ENCODE measurements at regions not wholly inside any gene's neighbourhood (a gene's known extent, or its start where the extent isn't known, plus 50 kb on each side); places are given as distances from the start of the nearest gene placed in this dataset.

DNA sequence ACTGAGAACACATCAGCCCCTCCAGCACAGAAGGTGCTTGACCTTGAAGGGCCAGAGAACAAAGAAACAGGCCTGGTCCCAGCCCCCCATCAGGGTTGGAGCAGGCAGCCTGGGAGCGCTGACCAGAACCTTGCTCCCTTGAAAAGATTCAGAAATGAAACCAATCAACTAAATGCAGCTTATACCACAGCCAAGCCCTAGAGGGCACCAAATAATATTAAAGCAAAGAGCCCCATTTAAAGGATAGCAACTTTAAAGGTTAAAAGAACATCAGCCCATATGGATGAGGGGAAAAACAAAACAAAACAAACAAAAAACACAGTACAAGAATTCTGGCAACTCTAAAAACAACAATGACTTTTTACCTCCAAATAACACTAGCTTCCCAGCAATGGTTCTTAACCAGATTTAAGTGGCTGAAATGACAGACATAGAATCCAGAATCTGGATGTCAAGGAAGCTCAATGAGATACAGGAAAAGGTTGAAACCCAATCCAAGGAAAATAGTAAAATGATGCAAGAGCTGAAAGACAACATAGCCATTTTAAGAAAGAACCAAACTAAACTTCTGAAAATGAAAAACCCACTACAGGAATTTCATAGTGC is 471.9 kb downstream of the MTRR start:
- H3K9me3 ChIP-seq (ENCODE audit: low read length), result peaks cover 54% of the 10 kb centered on the region
- H3K9ac ChIP-seq (ENCODE audit: insufficient read depth, low read depth, low read length), result no peak overlapping the region
- H3K4me3 ChIP-seq (replicated peaks in 1 of 3; ENCODE audit: insufficient read depth in 1 of 3, low read depth in 2 of 3, low read length in 3 of 3), result no peak overlapping the region
- ChIA-PET CTCF (ENCODE audit: low intra/inter-chr PET ratio, low total read pairs) (no interaction called here), POLR2A (no interaction called here)
- H3K4me2 ChIP-seq (ENCODE audit: low read depth, low read length), result no peak overlapping the region
- in situ Hi-C loops (cut with HindIII; ENCODE audit: extremely low pct_ligation_motif_present, low pct_unique_long_range_greater_than_20kb) (no loop called here), intact Hi-C loops (cut with micrococcal nuclease; ENCODE audit: unreplicated experiment) (no loop called here)
- H3K79me2 ChIP-seq (ENCODE audit: insufficient read depth, low read length), result no peaks in the 10 kb centered on the region
- DNase-seq (ENCODE audit: low spot score), result peak; percentile 3
- no peak for FAIRE-seq
- no peak overlapping the region for H3K27ac ChIP-seq (ENCODE audit: extremely low read length, insufficient read depth, low read length)
- H4K20me1 ChIP-seq (ENCODE audit: insufficient read depth, low read length), result no peaks in the 10 kb centered on the region
- peak; percentile 57; the same call in 2 of the 3 replicates for ATAC-seq
- WGBS (ENCODE audit: low lambda C conversion rate), result 25% methylated on average over 1 of the region's 1 CpG
- TF ChIP-seq GTF2F1 (IDR thresholded peaks at IDR 0.05; ENCODE audit: low read length), result no peak
- TF ChIP-seq CHCHD3 (CRISPR knock-in tag; IDR thresholded peaks at IDR 0.05), result no peak
- no peak for TF ChIP-seq HDAC1 (CRISPR knock-in tag; IDR thresholded peaks at IDR 0.05)
- TF ChIP-seq, protein P1, sequence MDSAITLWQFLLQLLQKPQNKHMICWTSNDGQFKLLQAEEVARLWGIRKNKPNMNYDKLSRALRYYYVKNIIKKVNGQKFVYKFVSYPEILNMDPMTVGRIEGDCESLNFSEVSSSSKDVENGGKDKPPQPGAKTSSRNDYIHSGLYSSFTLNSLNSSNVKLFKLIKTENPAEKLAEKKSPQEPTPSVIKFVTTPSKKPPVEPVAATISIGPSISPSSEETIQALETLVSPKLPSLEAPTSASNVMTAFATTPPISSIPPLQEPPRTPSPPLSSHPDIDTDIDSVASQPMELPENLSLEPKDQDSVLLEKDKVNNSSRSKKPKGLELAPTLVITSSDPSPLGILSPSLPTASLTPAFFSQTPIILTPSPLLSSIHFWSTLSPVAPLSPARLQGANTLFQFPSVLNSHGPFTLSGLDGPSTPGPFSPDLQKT (CRISPR knock-in tag; IDR thresholded peaks at IDR 0.05; ENCODE audit: borderline replicate concordance), result no peak
- no peak for TF ChIP-seq ZNF44 (CRISPR knock-in tag; IDR thresholded peaks at IDR 0.05)
- TF ChIP-seq, protein P2, sequence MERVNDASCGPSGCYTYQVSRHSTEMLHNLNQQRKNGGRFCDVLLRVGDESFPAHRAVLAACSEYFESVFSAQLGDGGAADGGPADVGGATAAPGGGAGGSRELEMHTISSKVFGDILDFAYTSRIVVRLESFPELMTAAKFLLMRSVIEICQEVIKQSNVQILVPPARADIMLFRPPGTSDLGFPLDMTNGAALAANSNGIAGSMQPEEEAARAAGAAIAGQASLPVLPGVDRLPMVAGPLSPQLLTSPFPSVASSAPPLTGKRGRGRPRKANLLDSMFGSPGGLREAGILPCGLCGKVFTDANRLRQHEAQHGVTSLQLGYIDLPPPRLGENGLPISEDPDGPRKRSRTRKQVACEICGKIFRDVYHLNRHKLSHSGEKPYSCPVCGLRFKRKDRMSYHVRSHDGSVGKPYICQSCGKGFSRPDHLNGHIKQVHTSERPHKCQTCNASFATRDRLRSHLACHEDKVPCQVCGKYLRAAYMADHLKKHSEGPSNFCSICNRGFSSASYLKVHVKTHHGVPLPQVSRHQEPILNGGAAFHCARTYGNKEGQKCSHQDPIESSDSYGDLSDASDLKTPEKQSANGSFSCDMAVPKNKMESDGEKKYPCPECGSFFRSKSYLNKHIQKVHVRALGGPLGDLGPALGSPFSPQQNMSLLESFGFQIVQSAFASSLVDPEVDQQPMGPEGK (CRISPR knock-in tag; IDR thresholded peaks at IDR 0.05), result no peak
- no peak for TF ChIP-seq MZF1 (CRISPR knock-in tag; IDR thresholded peaks at IDR 0.05; ENCODE audit: borderline replicate concordance)
- no peak for TF ChIP-seq TAF15 (IDR thresholded peaks at IDR 0.05; ENCODE audit: low read depth, low read length, poor library complexity, severe bottlenecking)
- no peak for TF ChIP-seq REPIN1 (CRISPR knock-in tag; IDR thresholded peaks at IDR 0.05; ENCODE audit: borderline replicate concordance, low read depth)
- TF ChIP-seq, protein P3, sequence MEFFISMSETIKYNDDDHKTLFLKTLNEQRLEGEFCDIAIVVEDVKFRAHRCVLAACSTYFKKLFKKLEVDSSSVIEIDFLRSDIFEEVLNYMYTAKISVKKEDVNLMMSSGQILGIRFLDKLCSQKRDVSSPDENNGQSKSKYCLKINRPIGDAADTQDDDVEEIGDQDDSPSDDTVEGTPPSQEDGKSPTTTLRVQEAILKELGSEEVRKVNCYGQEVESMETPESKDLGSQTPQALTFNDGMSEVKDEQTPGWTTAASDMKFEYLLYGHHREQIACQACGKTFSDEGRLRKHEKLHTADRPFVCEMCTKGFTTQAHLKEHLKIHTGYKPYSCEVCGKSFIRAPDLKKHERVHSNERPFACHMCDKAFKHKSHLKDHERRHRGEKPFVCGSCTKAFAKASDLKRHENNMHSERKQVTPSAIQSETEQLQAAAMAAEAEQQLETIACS (CRISPR knock-in tag; IDR thresholded peaks at IDR 0.05), result no peak
- H2AFZ ChIP-seq (ENCODE audit: low read length), result no peak overlapping the region
- no TSS peak for BruUV-seq (replicated peaks)
- no peaks in the 10 kb centered on the region for H3K27me3 ChIP-seq (ENCODE audit: control insufficient read depth in 1 of 2, insufficient read depth in 2 of 2, low read length in 2 of 2)
- H3K4me1 ChIP-seq (ENCODE audit: insufficient read depth, low read length), result no peaks in the 10 kb centered on the region
- no peaks in the 10 kb centered on the region for H3K36me3 ChIP-seq (replicated peaks in 1 of 2; ENCODE audit: control insufficient read depth in 1 of 2, insufficient read depth in 2 of 2, low read length in 2 of 2)
